GM18507 (cell line): ENCODE measurements at regions not wholly inside any gene's neighbourhood (a gene's known extent, or its start where the extent isn't known, plus 50 kb on each side); places are given as distances from the start of the nearest gene placed in this dataset.
"Not testable (repeated sequence)": the region's sequence is repeated elsewhere in the genome, so short reads cannot be mapped to it uniquely, and the experiment has no call there.

Source experiments
- DNase-seq: peaks from one replicate; pipeline ENCODE4 v3.0.0; 2011; ENCODE audit warnings: low read depth; ENCODE audit not compliant: insufficient read length; ENCODE audit errors: extremely low spot score
- FAIRE-seq: peaks from 2 replicates; lab custom pipeline; 2011; peaks lifted over from hg19 to GRCh38; lab: Jason Lieb, UNC

DNA sequence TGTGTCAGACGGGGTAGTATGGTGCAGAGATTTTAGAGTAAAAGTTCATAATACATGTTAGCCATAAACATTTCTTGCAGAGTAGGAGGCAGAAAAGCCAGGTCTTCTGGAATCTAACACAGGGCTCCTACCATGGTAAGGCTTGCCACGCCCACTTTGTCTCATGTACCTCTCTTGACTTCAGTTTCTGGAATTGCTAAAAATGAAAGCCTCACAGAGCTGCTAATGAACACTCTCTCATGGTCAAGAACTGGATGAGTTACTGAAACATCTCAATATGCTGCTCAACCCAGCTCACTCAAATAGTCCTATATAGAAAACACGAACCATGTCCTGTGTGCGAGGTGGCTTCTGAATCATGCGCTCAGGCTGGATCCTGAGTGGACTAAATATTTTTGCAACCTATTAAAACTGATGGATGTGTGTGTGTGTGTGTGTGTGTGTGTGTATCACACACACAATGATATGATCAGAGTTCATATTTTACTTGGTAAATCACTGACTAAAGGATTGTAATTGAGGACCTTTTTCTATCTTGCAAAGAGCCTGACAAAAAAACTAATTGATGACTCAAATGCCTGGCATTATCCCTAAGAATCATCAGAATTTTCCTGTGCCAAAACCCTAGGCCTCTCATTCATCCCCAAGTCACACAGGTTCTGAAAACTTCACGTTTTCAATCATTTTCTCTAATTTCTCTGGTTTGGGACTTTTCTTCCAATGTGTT lies 1306.6 kb downstream of the XPNPEP1 start:
- FAIRE-seq (no peak), DNase-seq (no peak)

DNA sequence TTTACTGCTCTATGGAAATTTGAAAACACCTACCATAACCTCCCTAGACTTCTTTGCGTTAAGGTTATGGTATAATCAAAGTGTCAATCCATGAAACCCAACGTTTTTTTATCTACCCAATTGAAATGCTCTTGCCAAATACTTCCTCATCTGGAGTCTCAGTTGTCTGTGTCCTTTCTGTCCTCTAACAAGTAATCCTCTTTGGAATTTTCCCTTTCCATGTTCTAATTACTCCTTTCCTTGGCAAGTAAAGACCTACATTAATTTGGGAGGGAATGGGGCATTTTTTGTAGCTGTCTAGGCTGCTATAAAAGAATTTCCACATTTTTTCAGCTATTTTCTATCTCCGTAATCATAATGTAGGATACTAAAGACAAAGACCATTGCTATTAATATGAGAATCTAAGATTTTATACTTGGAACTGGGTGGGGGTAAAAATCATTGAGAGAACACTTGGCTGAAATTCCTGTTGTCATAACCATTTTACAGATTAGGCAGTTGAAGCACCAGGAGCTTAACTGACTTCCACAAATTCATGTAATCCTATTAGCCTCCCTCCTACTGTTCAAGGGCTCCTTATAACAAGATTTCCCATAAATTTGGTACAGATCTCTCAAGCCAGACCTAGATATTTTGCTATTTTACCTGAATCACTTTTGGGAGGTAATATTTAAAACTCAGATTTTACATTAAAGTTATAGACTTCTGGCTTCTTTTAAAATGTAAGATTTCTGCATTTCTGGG lies 1307.6 kb downstream of the XPNPEP1 start:
- DNase-seq (no peak), FAIRE-seq (no peak)

DNA sequence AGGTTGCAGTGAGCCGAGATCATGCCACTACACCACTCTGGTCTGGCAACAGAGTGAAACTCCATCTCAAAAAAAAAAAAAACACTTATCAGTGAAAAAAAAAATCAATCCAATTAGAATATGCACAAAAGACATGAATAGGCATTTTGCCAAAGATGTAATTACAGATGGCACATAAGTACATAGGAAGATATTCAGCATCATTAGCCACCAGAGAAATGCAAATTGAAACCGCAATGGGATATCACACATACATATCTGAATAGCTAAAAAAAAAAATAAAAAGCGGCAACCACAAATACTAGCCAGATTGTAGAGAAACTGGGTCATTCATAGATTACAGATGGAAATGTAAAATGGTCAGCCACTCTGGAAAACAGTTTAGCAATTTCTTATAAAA lies 1310.8 kb downstream of the XPNPEP1 start:
- FAIRE-seq, result no peak
- no peak for DNase-seq

DNA sequence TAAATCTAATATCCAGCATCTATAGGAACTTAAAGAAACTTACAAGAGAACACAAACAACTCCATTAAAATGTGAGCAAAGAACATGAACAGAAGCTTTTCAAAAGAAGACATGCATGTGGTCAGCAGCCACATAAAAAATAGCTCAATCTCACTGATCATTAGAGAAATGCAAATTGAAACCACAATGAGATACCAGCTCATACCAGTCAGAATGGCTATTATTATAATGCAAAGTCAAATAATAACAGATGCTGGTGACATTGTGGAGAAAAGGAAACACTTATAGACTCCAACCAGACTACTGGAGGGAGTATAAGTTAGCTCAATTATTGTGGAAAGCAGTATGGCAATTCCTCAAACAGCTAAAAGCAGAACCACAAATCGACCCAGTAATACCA lies 1314.5 kb downstream of the XPNPEP1 start:
- FAIRE-seq (no peak), DNase-seq (no peak)

DNA sequence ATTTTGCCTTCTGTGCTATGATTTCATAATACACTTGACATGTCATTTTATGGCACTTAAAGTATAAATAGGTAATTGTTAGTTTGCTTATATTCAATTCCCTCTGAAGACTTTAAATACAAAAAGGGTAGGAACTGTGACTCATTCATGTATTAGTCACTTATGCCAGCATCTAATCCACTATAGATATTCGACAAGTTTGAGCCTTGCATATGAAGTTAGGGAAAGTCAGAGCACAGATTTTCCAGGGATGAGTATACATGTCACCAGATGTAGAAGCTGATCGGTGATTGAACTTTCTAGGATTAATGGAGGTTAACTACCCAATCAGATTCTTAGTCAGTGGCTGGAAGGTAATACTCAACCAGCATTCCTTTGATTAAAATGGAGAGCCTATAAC lies 1321.5 kb downstream of the XPNPEP1 start:
- FAIRE-seq (no peak), DNase-seq (no peak)

DNA sequence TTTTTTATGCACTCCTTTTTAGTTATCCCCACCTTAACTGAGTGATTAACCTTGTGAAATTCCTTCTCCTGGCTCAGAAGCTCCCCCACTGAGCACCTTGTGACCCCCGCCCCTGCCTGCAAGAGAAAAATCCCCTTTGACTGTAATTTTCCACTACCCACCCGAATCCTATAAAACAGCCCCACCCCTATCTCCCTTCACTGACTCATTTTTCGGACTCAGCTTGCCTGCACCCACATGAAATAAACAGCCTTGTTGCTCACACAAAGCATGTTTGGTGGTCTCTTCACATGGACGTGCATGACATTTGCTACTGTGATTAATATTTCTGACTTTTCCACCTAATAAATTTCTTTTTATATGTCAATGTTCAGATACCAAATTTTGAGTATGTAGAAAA lies 1322.8 kb downstream of the XPNPEP1 start:
- DNase-seq, FAIRE-seq: not testable (repeated sequence)

DNA sequence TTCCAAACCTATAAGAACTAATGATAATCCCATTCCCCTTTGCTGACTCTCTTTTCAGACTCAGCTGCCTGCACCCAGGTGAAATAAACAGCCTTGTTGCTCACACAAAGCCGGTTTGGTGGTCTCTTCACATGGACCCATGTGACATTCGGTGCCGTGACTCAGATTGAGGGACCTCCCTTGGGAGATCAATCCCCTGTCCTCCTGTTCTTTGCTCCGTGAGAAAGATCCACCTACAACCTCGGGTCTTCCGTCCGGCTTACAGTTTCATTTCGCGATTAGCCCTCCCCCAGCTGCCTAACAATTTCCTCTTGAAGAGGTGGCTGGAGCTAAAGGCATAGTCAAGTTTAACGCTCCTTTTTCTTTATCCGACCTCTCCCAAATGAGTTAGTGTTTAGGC lies 1324.0 kb downstream of the XPNPEP1 start:
- DNase-seq, FAIRE-seq: not testable (repeated sequence)

DNA sequence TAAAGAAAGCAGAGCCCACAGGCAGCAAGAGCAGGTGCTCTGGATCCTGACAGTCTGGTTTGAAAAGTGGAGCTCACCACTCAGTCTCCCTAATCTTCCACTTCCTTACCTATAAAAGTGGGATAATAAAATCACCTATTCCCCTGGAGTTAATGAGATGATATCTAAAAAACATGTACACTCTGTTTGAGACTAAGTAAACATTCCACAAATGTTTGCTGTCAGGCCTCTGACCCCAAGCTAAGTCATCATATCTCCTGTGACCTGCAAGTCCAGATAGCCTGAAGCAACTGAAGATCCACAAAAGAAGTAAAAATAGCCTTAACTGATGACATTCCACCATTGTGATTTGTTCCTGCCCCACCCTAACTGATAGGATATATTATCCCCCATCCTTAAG lies 1324.5 kb downstream of the XPNPEP1 start:
- FAIRE-seq (no peak), DNase-seq (no peak)

DNA sequence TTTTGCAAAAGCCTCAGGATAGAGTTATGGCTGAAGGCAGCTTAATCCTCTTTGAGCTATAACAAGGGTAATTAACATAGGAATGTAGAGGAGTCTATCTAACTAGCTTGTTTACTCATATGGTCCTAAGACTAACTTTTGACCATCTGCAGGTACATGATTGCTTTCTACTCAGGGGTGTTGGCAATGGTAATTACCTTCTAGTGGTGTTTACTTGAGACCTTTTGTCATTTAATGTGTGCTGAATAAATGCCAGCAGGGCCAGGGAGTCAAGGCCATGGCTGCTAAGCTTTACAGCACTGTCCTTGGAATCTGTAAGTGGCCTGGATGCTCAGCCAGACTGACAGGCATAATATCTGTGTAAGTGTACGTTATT lies 1325.0 kb downstream of the XPNPEP1 start:
- DNase-seq (no peak), FAIRE-seq (no peak)

DNA sequence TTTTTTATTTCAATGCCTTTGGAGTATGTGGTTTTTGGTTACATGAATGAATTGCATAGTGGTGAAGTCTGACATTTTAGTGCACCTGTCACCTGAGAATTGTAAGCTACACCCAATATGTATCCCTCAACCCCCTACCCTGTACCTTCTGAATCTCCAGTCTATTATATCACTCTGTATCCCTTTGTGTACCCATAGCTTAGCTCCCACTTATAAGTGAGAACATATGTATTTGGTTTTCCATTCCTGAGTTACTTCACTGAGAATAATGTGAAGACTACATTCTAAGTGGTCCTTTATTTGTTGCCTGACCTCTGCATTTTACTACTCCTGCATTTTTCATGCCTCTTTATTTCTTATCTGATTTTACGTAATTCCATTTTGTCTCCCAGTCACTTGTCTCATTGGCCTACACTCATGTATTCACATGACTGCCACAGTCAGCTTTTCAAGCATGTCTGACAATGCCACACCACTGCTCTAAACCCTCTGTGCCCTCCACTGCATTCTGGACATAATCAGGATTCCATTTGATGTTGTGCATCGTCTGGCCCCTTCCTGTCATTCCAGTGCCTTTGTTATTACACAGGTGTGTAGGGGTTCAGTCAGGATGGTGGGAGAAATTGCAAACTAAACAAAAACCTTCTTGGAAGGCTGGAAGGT lies 1325.5 kb downstream of the XPNPEP1 start:
- no peak for DNase-seq
- no peak for FAIRE-seq

DNA sequence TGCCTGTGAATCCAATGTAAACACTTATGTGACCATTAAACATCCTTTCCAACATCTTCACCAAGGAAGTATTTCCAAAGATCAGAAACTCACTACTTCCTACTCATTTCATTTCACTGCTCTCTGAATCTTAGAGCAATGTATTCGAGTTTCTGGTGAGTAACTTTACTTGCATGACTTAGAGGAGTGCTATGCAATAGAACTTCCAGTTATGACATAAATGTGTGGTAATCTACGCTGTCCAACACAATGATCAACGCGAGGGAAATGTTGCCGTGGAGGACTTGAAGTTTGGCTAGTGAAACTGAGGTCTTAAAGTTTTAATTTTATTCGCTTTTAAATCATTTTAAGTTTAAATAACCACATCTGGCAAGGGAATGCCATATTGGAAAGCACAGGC lies 1326.3 kb downstream of the XPNPEP1 start:
- FAIRE-seq (no peak), DNase-seq (no peak)

DNA sequence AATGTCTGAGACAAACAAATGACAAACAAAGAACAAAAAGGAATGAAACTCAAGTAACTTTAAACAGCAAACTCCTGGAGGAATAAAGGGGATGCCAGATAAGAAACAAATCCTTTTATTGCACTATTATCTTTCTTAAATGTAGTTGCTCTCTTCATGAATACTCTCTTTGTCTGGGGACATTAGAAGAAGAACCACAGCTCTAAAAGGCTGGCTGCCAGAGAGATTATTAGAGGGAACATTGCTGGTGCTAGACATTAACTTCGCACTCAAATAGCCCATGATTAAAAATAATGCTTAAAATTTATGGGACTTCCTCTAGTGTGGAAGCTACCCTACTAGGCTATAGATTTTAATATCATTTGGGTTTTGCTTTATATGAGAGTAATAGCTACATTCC lies 1330.4 kb downstream of the XPNPEP1 start:
- no peak for FAIRE-seq

DNA sequence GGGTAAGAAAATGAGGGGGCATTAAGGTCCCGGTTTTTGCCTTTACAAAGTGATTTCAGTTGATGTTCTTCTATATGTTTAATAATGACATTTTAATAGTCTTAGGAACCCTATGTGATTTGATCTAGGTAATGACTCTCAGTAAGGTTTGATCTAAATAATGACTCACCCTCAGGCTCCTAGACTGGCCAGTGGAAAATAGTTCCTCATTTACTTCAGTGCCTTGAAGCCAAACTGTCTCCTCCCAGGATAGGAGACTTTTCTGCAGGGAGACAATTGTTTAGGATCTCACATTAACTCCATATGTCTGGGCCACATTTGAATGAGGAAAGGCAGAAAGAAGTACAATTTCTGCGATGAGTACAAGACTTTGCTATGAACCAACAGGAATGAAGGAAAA lies 1331.9 kb downstream of the XPNPEP1 start:
- no peak for DNase-seq
- FAIRE-seq, result no peak

More for the DNA sequence above, 1330.4 kb downstream of the XPNPEP1 start:
- DNase-seq, result no peak

DNA sequence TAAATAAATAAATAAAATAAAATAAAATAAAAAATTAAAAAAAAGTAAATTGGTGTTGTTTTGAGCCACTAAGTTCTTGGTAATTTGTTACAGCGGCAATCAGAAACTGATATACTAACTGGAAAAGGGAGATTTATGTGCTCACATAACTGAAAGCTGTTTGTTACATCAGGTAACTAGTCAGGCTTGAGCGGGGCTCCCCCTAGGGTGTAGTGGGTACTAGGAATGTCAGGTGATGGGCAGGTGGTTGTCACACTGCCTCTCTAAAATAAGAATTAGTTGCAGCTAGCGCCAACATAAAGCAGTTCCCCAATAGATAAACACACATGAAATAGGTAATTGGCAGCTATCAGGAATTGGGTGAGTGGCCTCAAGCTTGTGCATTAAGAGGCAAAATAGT lies 1336.9 kb downstream of the XPNPEP1 start:
- DNase-seq, result no peak
- no peak for FAIRE-seq

DNA sequence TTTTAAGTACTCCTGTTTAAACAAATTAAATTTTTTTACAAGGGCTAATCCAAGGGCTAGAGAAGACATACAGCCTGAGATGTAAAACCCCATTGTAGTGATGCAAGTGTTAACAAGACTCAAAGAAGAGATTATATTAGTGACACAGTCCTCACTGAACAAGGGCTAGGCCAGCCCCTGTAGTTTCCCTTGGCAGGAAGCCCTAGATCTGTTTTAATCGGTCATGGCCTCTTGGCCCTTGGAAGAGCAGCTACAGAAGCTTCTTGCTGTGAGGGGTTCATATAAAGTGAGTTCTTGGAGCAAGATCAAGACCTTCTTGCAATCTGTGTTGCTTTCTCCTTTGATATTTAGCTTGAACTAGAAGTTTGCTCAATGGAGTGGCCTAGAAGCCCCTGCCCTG lies 1339.4 kb downstream of the XPNPEP1 start:
- no peak for FAIRE-seq
- no peak for DNase-seq

DNA sequence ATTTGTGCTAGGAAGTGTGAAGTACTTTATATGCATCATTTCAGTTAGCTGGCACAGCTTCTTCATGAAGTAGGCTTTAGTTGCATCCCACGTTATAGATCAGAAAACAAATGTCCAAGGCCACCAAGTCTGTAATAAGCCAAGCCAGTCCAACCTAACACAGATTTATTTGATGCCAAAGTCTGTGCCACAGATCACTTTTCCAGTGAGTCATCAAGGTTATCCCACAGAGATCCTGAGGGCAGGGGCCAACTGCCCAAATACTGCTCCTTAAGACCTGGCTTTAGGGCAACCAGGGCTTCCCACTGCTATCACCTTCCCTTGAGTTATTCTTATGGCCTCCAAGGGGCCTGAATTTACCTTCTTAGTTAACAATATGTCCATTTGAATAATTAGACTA lies 1340.4 kb downstream of the XPNPEP1 start:
- FAIRE-seq (no peak), DNase-seq (no peak)

DNA sequence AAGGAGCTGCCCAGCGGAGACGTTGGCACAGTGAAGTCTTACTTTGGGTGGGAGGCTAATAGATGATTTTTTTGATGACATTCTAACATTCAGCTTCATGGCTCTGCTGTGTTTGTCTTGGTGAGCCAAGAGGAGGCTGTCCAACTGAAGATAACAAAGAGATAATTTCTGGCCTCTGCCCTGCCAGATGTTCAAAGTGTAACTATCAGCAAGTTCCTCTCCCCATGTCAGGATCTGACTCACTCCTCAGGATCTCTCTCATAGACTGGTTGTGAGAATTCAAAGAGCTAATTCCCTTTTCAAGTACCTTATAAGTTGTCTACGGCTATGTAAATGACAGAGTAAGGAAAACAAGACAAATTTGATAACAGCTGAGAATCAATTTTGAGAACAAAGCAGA lies 1340.9 kb downstream of the XPNPEP1 start:
- FAIRE-seq (no peak), DNase-seq (no peak)

DNA sequence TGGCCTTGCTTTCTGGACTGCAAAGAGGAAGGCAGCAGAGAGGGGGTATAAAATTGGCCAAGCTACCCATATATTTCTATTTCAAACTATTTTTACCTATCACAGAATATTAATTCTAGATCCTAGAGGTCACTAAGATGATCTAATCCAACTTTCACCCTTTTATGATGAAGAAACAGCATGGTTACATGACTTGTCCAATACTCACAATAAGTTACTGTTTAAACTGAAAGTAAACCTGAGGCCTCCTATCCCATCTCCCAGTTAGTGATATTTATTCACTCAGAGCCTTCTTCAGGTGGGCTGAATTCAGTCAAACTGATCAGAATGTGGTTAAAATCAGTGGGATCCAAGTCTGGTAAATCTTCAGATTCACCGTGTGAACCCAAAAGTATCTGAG lies 1345.1 kb downstream of the XPNPEP1 start:
- DNase-seq (no peak), FAIRE-seq (no peak)

DNA sequence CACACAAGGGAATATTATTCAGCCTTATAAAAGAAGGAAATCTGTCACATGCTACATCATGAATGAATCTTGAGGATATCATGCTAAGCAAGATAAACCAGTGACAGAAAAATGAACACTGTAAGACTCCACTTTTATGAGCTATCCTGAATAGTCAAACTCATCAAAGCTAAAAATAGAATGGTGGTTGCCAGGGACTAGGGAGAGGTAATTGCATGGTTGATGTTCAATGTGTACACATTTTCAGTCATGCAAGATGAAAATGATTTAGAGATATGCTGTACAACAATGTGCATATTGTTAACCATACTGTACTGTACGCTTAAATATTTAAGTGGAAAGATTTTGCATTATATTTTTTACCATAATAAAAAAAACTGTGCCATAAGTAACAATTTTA lies 1349.1 kb downstream of the XPNPEP1 start:
- FAIRE-seq (no peak), DNase-seq (no peak)

DNA sequence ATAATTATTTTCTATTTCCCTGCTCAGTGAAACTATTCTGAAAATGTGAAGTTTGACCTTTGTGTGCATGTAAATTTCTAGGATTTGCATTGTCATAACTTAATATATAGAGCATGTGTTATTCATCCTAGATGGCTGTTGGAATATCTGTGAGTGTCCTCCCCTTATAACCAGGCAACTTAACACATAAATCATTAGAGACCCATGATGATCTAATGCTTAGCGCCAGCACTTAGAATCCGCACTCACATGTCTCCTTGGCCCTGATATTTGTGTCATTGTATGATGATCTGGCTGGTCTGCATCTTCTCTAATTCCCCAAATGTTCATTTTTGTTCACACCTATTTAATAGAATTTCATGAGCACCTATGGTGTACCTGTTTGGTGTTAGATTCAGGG lies 1354.5 kb downstream of the XPNPEP1 start:
- DNase-seq (no peak), FAIRE-seq (no peak)
